ENCODE measurements at regions not wholly inside any gene's neighbourhood (a gene's known extent, or its start where the extent isn't known, plus 50 kb on each side); places are given as distances from the start of the nearest gene placed in this dataset.

GRCh38 chr11:129591527-129591926 is 215.9 kb downstream of the BARX2 start:
- DNase-seq = no peak

GRCh38 chr11:129592191-129592590 is 216.5 kb downstream of the BARX2 start:
- no peak for DNase-seq

GRCh38 chr11:129593098-129593497 is 217.4 kb downstream of the BARX2 start:
- peak; percentile 96 for DNase-seq

- DNase-seq = no peak
These were observed 219.7 kb downstream of the BARX2 start for GRCh38 chr11:129595038-129595962.

GRCh38 chr11:129596351-129596750 is 219.3 kb upstream of the TMEM45B start:
- peak; percentile 43 for DNase-seq

- DNase-seq = no peak
These were observed 217.3 kb upstream of the TMEM45B start for GRCh38 chr11:129598378-129598777.

GRCh38 chr11:129605815-129606214 is 209.8 kb upstream of the TMEM45B start:
- DNase-seq = peak; percentile 15

- no peak for DNase-seq
These were observed 206.9 kb upstream of the TMEM45B start for GRCh38 chr11:129608711-129609110.

GRCh38 chr11:129610125-129610524 is 205.5 kb upstream of the TMEM45B start:
- DNase-seq = no peak

GRCh38 chr11:129610545-129610944 is 205.1 kb upstream of the TMEM45B start:
- DNase-seq = no peak

- DNase-seq = peak; percentile 72
These were observed 203.8 kb upstream of the TMEM45B start for GRCh38 chr11:129611661-129612446.

GRCh38 chr11:129612447-129612961 is 203.1 kb upstream of the TMEM45B start:
- DNase-seq = no peak

GRCh38 chr11:129613071-129613470 is 202.6 kb upstream of the TMEM45B start:
- no peak for DNase-seq

- DNase-seq = peak; percentile 53
These were observed 201.2 kb upstream of the TMEM45B start for GRCh38 chr11:129614256-129614944.

- DNase-seq = no peak
These were observed 197.5 kb upstream of the TMEM45B start for GRCh38 chr11:129618046-129618569.

GRCh38 chr11:129620237-129621104 is 195.2 kb upstream of the TMEM45B start:
- peak; percentile 99 for DNase-seq

GRCh38 chr11:129625930-129626329 is 189.7 kb upstream of the TMEM45B start:
- DNase-seq = peak; percentile 86

GRCh38 chr11:129631201-129631600 is 184.4 kb upstream of the TMEM45B start:
- DNase-seq = no peak

GRCh38 chr11:129636926-129637325 is 178.7 kb upstream of the TMEM45B start:
- DNase-seq = no peak

- DNase-seq = no peak
These were observed 178.2 kb upstream of the TMEM45B start for GRCh38 chr11:129637473-129637872.

- DNase-seq = no peak
These were observed 177.5 kb upstream of the TMEM45B start for GRCh38 chr11:129637983-129638776.

Data from DMS79 treated with DMSO at 0.1 percent for 48 hours (cell line).